Large intestine (tissue), 3 donors: ENCODE measurements at regions not wholly inside any gene's neighbourhood (a gene's known extent, or its start where the extent isn't known, plus 50 kb on each side); places are given as distances from the start of the nearest gene placed in this dataset.
"Not testable (repeated sequence)": the region's sequence is repeated elsewhere in the genome, so short reads cannot be mapped to it uniquely, and the experiment has no call there.

Experiments used
- DNase-seq, 2 donors: peaks; one replicate each; pipeline versions ENCODE4 v3.0.0 to v3.0.0-alpha.2; 2013
- H3K27ac ChIP-seq: one replicate; pipeline ENCODE4 v1.5.1; 2013; ENCODE audit warnings: low read length
- H3K27me3 ChIP-seq: 2 replicates; pipeline ENCODE4 v1.6.1; 2013; ENCODE audit warnings: low read length; ENCODE audit not compliant: control insufficient read depth, insufficient read depth
- H3K36me3 ChIP-seq: 2 replicates; pipeline ENCODE4 v1.6.1; 2013; ENCODE audit warnings: low read length; ENCODE audit not compliant: control insufficient read depth, insufficient read depth
- H3K4me1 ChIP-seq: one replicate; pipeline ENCODE4 v1.6.1; 2013; ENCODE audit warnings: low read length; ENCODE audit not compliant: control insufficient read depth, insufficient read depth
- H3K4me3 ChIP-seq: one replicate; pipeline ENCODE4 v1.5.1; 2013; ENCODE audit warnings: low read length
- H3K9me3 ChIP-seq: one replicate; pipeline ENCODE4 v1.6.1; 2013; ENCODE audit warnings: mild to moderate bottlenecking, low read depth, low read length, moderate library complexity; ENCODE audit not compliant: control insufficient read depth
- WGBS: methylation state at CpG from one replicate; pipeline ENCODE4 v1.1.5; 2013; ENCODE audit warnings: low lambda C conversion rate; ENCODE audit not compliant: insufficient coverage; 5-methylcytosine and 5-hydroxymethylcytosine counted together

- Histone ChIP-seq H3K4me3 (no peak overlapping the region), H3K9me3 (no peaks in the 10 kb centered on the region), H3K36me3 (no peaks in the 10 kb centered on the region), H3K27ac (no peak overlapping the region), H3K27me3 (no peaks in the 10 kb centered on the region), H3K4me1 (no peaks in the 10 kb centered on the region)
- WGBS, result 85% methylated on average over 1 of the region's 1 CpG
- no peak for DNase-seq
These were observed 54.0 kb downstream of the RFPL4B start for GRCh38 chr6:112401083-112401482.

- Histone ChIP-seq H3K4me1 (no peaks in the 10 kb centered on the region), H3K4me3 (no peak overlapping the region), H3K27me3 (no peaks in the 10 kb centered on the region), H3K9me3 (no peaks in the 10 kb centered on the region), H3K36me3 (no peaks in the 10 kb centered on the region), H3K27ac (no peak overlapping the region)
- DNase-seq, result no peak
- 92% methylated on average over 2 of the region's 9 CpGs for WGBS
These were observed 60.0 kb downstream of the RFPL4B start for GRCh38 chr6:112407101-112407590.

GRCh38 chr6:112408522-112408921, 61.4 kb downstream of the RFPL4B start:
- Histone ChIP-seq H3K9me3 (no peaks in the 10 kb centered on the region), H3K4me3 (no peak overlapping the region), H3K27ac (no peak overlapping the region), H3K36me3 (no peaks in the 10 kb centered on the region), H3K27me3 (no peaks in the 10 kb centered on the region), H3K4me1 (no peaks in the 10 kb centered on the region)
- WGBS, result no CpG with 5 or more reads among the region's 10 CpGs
- no peak for DNase-seq

GRCh38 chr6:112409311-112409710, 62.2 kb downstream of the RFPL4B start:
- Histone ChIP-seq H3K9me3 (no peaks in the 10 kb centered on the region), H3K4me1 (no peaks in the 10 kb centered on the region), H3K27me3 (no peaks in the 10 kb centered on the region), H3K36me3 (no peaks in the 10 kb centered on the region), H3K4me3 (no peak overlapping the region), H3K27ac (no peak overlapping the region)
- DNase-seq, result no peak
- no CpG with 5 or more reads among the region's 2 CpGs for WGBS

- no peaks in the 10 kb centered on the region for H3K4me1 ChIP-seq
- DNase-seq, result no peak
- WGBS, result no CpG with 5 or more reads among the region's 1 CpG
These were observed 66.7 kb downstream of the RFPL4B start for GRCh38 chr6:112413780-112414179.

GRCh38 chr6:112415366-112415765, 68.2 kb downstream of the RFPL4B start:
- no CpG with 5 or more reads among the region's 2 CpGs for WGBS

More at GRCh38 chr6:112413780-112414179, 66.7 kb downstream of the RFPL4B start:
- no peaks in the 10 kb centered on the region for H3K9me3 ChIP-seq
- H3K27me3 ChIP-seq, result no peaks in the 10 kb centered on the region
- no peak overlapping the region for H3K27ac ChIP-seq
- no peaks in the 10 kb centered on the region for H3K36me3 ChIP-seq
- H3K4me3 ChIP-seq, result no peak overlapping the region

GRCh38 chr6:112416866-112417265, 69.7 kb downstream of the RFPL4B start:
- H3K4me1 ChIP-seq, result no peaks in the 10 kb centered on the region
- H3K27ac ChIP-seq, result no peak overlapping the region
- 100% methylated on average over 1 of the region's 4 CpGs for WGBS
- no peaks in the 10 kb centered on the region for H3K9me3 ChIP-seq
- H3K4me3 ChIP-seq, result no peak overlapping the region
- no peaks in the 10 kb centered on the region for H3K27me3 ChIP-seq
- no peak for DNase-seq
- H3K36me3 ChIP-seq, result no peaks in the 10 kb centered on the region

More at GRCh38 chr6:112415366-112415765, 68.2 kb downstream of the RFPL4B start:
- no peaks in the 10 kb centered on the region for H3K27me3 ChIP-seq
- H3K4me3 ChIP-seq, result no peak overlapping the region
- DNase-seq, result no peak
- no peaks in the 10 kb centered on the region for H3K4me1 ChIP-seq
- H3K9me3 ChIP-seq, result no peaks in the 10 kb centered on the region
- H3K27ac ChIP-seq, result no peak overlapping the region
- H3K36me3 ChIP-seq, result no peaks in the 10 kb centered on the region

GRCh38 chr6:112427011-112427410, 79.9 kb downstream of the RFPL4B start:
- H3K9me3 ChIP-seq, DNase-seq: not testable (repeated sequence)
- WGBS, result no CpG with 5 or more reads among the region's 4 CpGs

GRCh38 chr6:112427499-112427898, 80.4 kb downstream of the RFPL4B start:
- Histone ChIP-seq H3K9me3 (no peaks in the 10 kb centered on the region), H3K4me3 (no peak overlapping the region), H3K27ac (no peak overlapping the region), H3K4me1 (no peaks in the 10 kb centered on the region), H3K36me3 (no peaks in the 10 kb centered on the region), H3K27me3 (no peaks in the 10 kb centered on the region)
- DNase-seq, result no peak

More at GRCh38 chr6:112427011-112427410, 79.9 kb downstream of the RFPL4B start:
- not testable (repeated sequence) for H3K36me3 ChIP-seq, H3K4me3 ChIP-seq, H3K4me1 ChIP-seq, H3K27me3 ChIP-seq, H3K27ac ChIP-seq

- no peak for DNase-seq
- Histone ChIP-seq H3K4me3 (no peak overlapping the region), H3K27ac (no peak overlapping the region), H3K4me1 (no peaks in the 10 kb centered on the region), H3K36me3 (no peaks in the 10 kb centered on the region), H3K27me3 (no peaks in the 10 kb centered on the region), H3K9me3 (no peaks in the 10 kb centered on the region)
- WGBS, result 63% methylated on average over 1 of the region's 2 CpGs
These were observed 81.3 kb downstream of the RFPL4B start for GRCh38 chr6:112428477-112428876.

- H3K4me3 ChIP-seq, result no peak overlapping the region
- H3K27me3 ChIP-seq, result no peaks in the 10 kb centered on the region
- H3K9me3 ChIP-seq, result no peaks in the 10 kb centered on the region
- no CpG with 5 or more reads among the region's 3 CpGs for WGBS
- DNase-seq, result no peak
- H3K4me1 ChIP-seq, result no peaks in the 10 kb centered on the region
- no peak overlapping the region for H3K27ac ChIP-seq
- no peaks in the 10 kb centered on the region for H3K36me3 ChIP-seq
These were observed 82.1 kb downstream of the RFPL4B start for GRCh38 chr6:112429226-112429625.
